IMR-90 (cell line): ENCODE measurements at regions not wholly inside any gene's neighbourhood (a gene's known extent, or its start where the extent isn't known, plus 50 kb on each side); places are given as distances from the start of the nearest gene placed in this dataset.

Experiments used
- ATAC-seq: fragments of 200-7000 bp; cut with Tn5 transposase; 2 replicates; pipeline ENCODE4 v1.9.1; 2020; ENCODE audit warnings: low read depth, mild to moderate bottlenecking, moderate library complexity
- BruUV-seq: library from RNA; stranded (reverse); fragments of 400-500 nt; replicated peaks from 2 replicates; lab custom pipeline; 2021; lab: Mats Ljungman, UMichigan
- CTCF ChIA-PET: fragments of 300-600 bp; formaldehyde crosslinking; extraction: SDS; loops from one replicate; lab custom pipeline; 2021; ENCODE audit warnings: antibody characterized with exemption; lab: Yijun Ruan, JAX
- POLR2A ChIA-PET: fragments of 300-600 bp; sonication (Branson Sonifier 250); formaldehyde crosslinking; loops from one replicate; lab custom pipeline; 2022; ENCODE audit warnings: antibody characterized with exemption; ENCODE audit not compliant: unreplicated experiment; lab: Charles Lee
- DNase-seq: peaks from one replicate; pipeline ENCODE4 v3.0.0; 2013
- H2AFZ ChIP-seq: replicated peaks from 2 replicates; pipeline ENCODE3; 2013; ENCODE audit warnings: low read length, mild to moderate bottlenecking; ENCODE audit not compliant: poor library complexity
- H2AK5ac ChIP-seq: 2 replicates; pipeline ENCODE4 v1.6.1; 2013; ENCODE audit warnings: low read depth, low read length, inconsistent platforms
- H2AK9ac ChIP-seq: replicated peaks from 2 replicates; pipeline ENCODE3; 2013; ENCODE audit warnings: mild to moderate bottlenecking, low read depth, low read length, moderate library complexity; ENCODE audit not compliant: poor library complexity
- H2BK120ac ChIP-seq: 2 replicates; pipeline ENCODE4 v1.6.1; 2013; ENCODE audit warnings: low read depth, low read length, inconsistent platforms
- H2BK15ac ChIP-seq: 3 replicates; pipeline ENCODE4 v1.6.1; 2013; ENCODE audit warnings: low read depth, low read length, inconsistent platforms
- H2BK20ac ChIP-seq: 2 replicates; pipeline ENCODE4 v1.6.1; 2013; ENCODE audit warnings: low read depth, mild to moderate bottlenecking, inconsistent platforms, low read length, moderate library complexity
- H2BK5ac ChIP-seq: 2 replicates; pipeline ENCODE4 v1.6.1; 2013; ENCODE audit warnings: mild to moderate bottlenecking, low read depth, low read length, inconsistent platforms; ENCODE audit not compliant: poor library complexity, severe bottlenecking
- H3K14ac ChIP-seq: replicated peaks from 2 replicates; pipeline ENCODE4 v1.6.1; 2013; ENCODE audit warnings: low read depth, low read length, inconsistent platforms
- H3K18ac ChIP-seq: 2 replicates; pipeline ENCODE4 v1.6.1; 2013; ENCODE audit warnings: low read depth, low read length, control low read depth
- H3K23ac ChIP-seq: 2 replicates; pipeline ENCODE4 v1.6.1; 2013; ENCODE audit warnings: low read depth, low read length, inconsistent platforms
- H3K27ac ChIP-seq: 2 replicates; pipeline ENCODE4 v1.5.1; 2013; ENCODE audit warnings: mild to moderate bottlenecking, control low read depth, low read length; ENCODE audit not compliant: insufficient read depth
- H3K27me3 ChIP-seq: 2 replicates; pipeline ENCODE4 v1.6.1; 2013; ENCODE audit warnings: low read length; ENCODE audit not compliant: control insufficient read depth, insufficient read depth
- H3K36me3 ChIP-seq: 2 replicates; pipeline ENCODE4 v1.6.1; 2013; ENCODE audit warnings: low read length, mixed read lengths; ENCODE audit not compliant: control insufficient read depth, insufficient read depth
- H3K4ac ChIP-seq: 2 replicates; pipeline ENCODE4 v1.6.1; 2013; ENCODE audit warnings: low read depth, low read length, inconsistent platforms
- H3K4me1 ChIP-seq: 2 replicates; pipeline ENCODE4 v1.6.1; 2013; ENCODE audit warnings: low read length, mixed read lengths; ENCODE audit not compliant: control insufficient read depth, insufficient read depth
- H3K4me2 ChIP-seq: 2 replicates; pipeline ENCODE4 v1.6.1; 2013; ENCODE audit warnings: low read depth, mild to moderate bottlenecking, control low read depth, low read length, moderate library complexity
- H3K4me3 ChIP-seq: 2 replicates; pipeline ENCODE4 v1.5.1; 2013; ENCODE audit warnings: low read depth, mild to moderate bottlenecking, control low read depth, low read length, moderate library complexity; ENCODE audit not compliant: insufficient read depth
- H3K56ac ChIP-seq: 2 replicates; pipeline ENCODE4 v1.6.1; 2013; ENCODE audit warnings: low read length, inconsistent platforms; ENCODE audit not compliant: insufficient read depth; ENCODE audit errors: extremely low read depth
- H3K79me1 ChIP-seq, 2 experiments: 2 replicates each; pipeline ENCODE4 v1.6.1; 2013; ENCODE audit warnings: low read length in 2 of 2, inconsistent platforms in 1 of 2, low read depth in 1 of 2
- H3K9ac ChIP-seq: 2 replicates; pipeline ENCODE4 v1.6.1; 2013; ENCODE audit warnings: low read depth, low read length, control low read depth
- H3K9me1 ChIP-seq: 2 replicates; pipeline ENCODE4 v1.6.1; 2013; ENCODE audit warnings: low read length, inconsistent platforms; ENCODE audit not compliant: insufficient read depth
- H3K9me3 ChIP-seq: 2 replicates; pipeline ENCODE4 v1.6.1; 2013; ENCODE audit warnings: low read length; ENCODE audit not compliant: control insufficient read depth, insufficient read depth
- H4K20me1 ChIP-seq: 2 replicates; pipeline ENCODE4 v1.6.1; 2013; ENCODE audit warnings: low read length, inconsistent platforms; ENCODE audit not compliant: insufficient read depth
- H4K5ac ChIP-seq: 2 replicates; pipeline ENCODE4 v1.6.1; 2013; ENCODE audit warnings: mild to moderate bottlenecking, low read depth, low read length, control low read depth
- H4K8ac ChIP-seq, 2 experiments: 2 replicates each; pipeline ENCODE4 v1.6.1; 2013; ENCODE audit warnings: low read depth in 2 of 2, low read length in 2 of 2, control low read depth in 1 of 2, inconsistent platforms in 1 of 2
- H4K91ac ChIP-seq: 2 replicates; pipeline ENCODE4 v1.6.1; 2013; ENCODE audit warnings: low read depth, low read length, inconsistent platforms; ENCODE audit not compliant: insufficient read depth
- MAFK ChIP-seq: IDR thresholded peaks from 2 replicates; pipeline ENCODE4 v1.6.1; 2012; ENCODE audit warnings: low read depth, low read length, improper control_type of control experiment
- WGBS, 2 experiments: methylation state at CpG; one replicate each; pipeline versions ENCODE4 v1.1.5 to v1.1.7; 2013; ENCODE audit warnings: missing lambda C conversion rate in 2 of 2; ENCODE audit not compliant: insufficient read length in 1 of 2; ENCODE audit errors: extremely low coverage in 2 of 2; 5-methylcytosine and 5-hydroxymethylcytosine counted together
- dilution Hi-C: fragments of 300-500 bp; cut with HindIII; formaldehyde crosslinking; loops from one replicate; pipeline ENCODE4 v1.14.3; 2018; ENCODE audit warnings: low sequenced_read_pairs; ENCODE audit not compliant: unreplicated experiment
- in situ Hi-C: fragments of 300-500 bp; cut with MboI; formaldehyde crosslinking; loops from 3 replicates; pipeline ENCODE4 v1.14.3; 2019; ENCODE audit warnings: low sequenced_read_pairs, inconsistent platforms, mixed read lengths
- intact Hi-C: fragments of 100-400 bp; cut with micrococcal nuclease; formaldehyde crosslinking; loops from 2 replicates; pipeline ENCODE4 v1.10.0; 2022

- no peak overlapping the region for H3K56ac ChIP-seq
- ATAC-seq (no peak), DNase-seq (no peak)
- no CpG with 5 or more reads among the region's 1 CpG for WGBS, 2 experiments
- H2BK20ac ChIP-seq: no peak overlapping the region
- H3K4me2 ChIP-seq: no peak overlapping the region
- H2AK5ac ChIP-seq: no peak overlapping the region
- dilution Hi-C loops (no loop called here), in situ Hi-C loops (no loop called here), intact Hi-C loops (no loop called here)
- peaks cover 10% of the 10 kb centered on the region for H3K9me3 ChIP-seq
- H4K20me1 ChIP-seq: no peaks in the 10 kb centered on the region
- no peak overlapping the region for H3K27ac ChIP-seq
- no peak overlapping the region for H2AK9ac ChIP-seq
- H3K23ac ChIP-seq: no peak overlapping the region
- no peak overlapping the region for H3K4me3 ChIP-seq
- no peak overlapping the region for H3K9ac ChIP-seq
- no TSS peak for BruUV-seq
- no peaks in the 10 kb centered on the region for H3K4me1 ChIP-seq
- H3K4ac ChIP-seq: no peak overlapping the region
- no peaks in the 10 kb centered on the region for H3K36me3 ChIP-seq
- no peak overlapping the region for H4K91ac ChIP-seq
- H2BK120ac ChIP-seq: no peak overlapping the region
- no peak overlapping the region for H2BK15ac ChIP-seq
- H3K14ac ChIP-seq: no peak overlapping the region
- ChIA-PET CTCF (no interaction called here), POLR2A (no interaction called here)
- no peak overlapping the region for H2AFZ ChIP-seq
- no peak overlapping the region for H2BK5ac ChIP-seq
- no peaks in the 10 kb centered on the region for H3K9me1 ChIP-seq
- H3K18ac ChIP-seq: no peak overlapping the region
- H4K8ac ChIP-seq: no peak overlapping the region
- no peak for TF ChIP-seq MAFK
- H3K79me1 ChIP-seq: no peaks in the 10 kb centered on the region
- no peak overlapping the region for H4K5ac ChIP-seq
- no peaks in the 10 kb centered on the region for H3K27me3 ChIP-seq
These were observed 624.6 kb downstream of the SI start for GRCh38 chr3:164453714-164454113.
